HG02852 (cell line): ENCODE measurements at regions not wholly inside any gene's neighbourhood (a gene's known extent, or its start where the extent isn't known, plus 50 kb on each side); places are given as distances from the start of the nearest gene placed in this dataset.

Experiments used
- ATAC-seq: cut with Tn5 transposase; IDR thresholded peaks from one replicate; pipeline ENCODE4 v1.9.1; 2021; ENCODE audit warnings: mild to moderate bottlenecking, moderate library complexity; ENCODE audit not compliant: unreplicated experiment

- no peak for ATAC-seq
These were observed 181.5 kb upstream of the SYT1 start for GRCh38 chr12:78683031-78683430.

GRCh38 chr12:78683626-78684025, 180.9 kb upstream of the SYT1 start:
- no peak for ATAC-seq

- ATAC-seq = no peak
These were observed 180.2 kb upstream of the SYT1 start for GRCh38 chr12:78684419-78684818.

GRCh38 chr12:78695749-78696148, 168.8 kb upstream of the SYT1 start:
- ATAC-seq = no peak

- no peak for ATAC-seq
These were observed 168.3 kb upstream of the SYT1 start for GRCh38 chr12:78696267-78696666.

- ATAC-seq = no peak
These were observed 166.7 kb upstream of the SYT1 start for GRCh38 chr12:78697817-78698415.

GRCh38 chr12:78698747-78699146, 165.8 kb upstream of the SYT1 start:
- ATAC-seq = no peak

- no peak for ATAC-seq
These were observed 164.0 kb upstream of the SYT1 start for GRCh38 chr12:78700565-78700964.

- no peak for ATAC-seq
These were observed 160.6 kb upstream of the SYT1 start for GRCh38 chr12:78703820-78704525.

GRCh38 chr12:78711954-78712353, 152.6 kb upstream of the SYT1 start:
- ATAC-seq = no peak

- no peak for ATAC-seq
These were observed 151.6 kb upstream of the SYT1 start for GRCh38 chr12:78712834-78713481.

- ATAC-seq = no peak
These were observed 144.9 kb upstream of the SYT1 start for GRCh38 chr12:78719721-78720120.

GRCh38 chr12:78721906-78722305, 142.7 kb upstream of the SYT1 start:
- no peak for ATAC-seq

GRCh38 chr12:78725033-78725432, 139.5 kb upstream of the SYT1 start:
- ATAC-seq = no peak

- no peak for ATAC-seq
These were observed 138.5 kb upstream of the SYT1 start for GRCh38 chr12:78725951-78726580.

GRCh38 chr12:78726854-78727253, 137.7 kb upstream of the SYT1 start:
- no peak for ATAC-seq

- no peak for ATAC-seq
These were observed 132.1 kb upstream of the SYT1 start for GRCh38 chr12:78732481-78732880.

GRCh38 chr12:78739653-78740052, 124.9 kb upstream of the SYT1 start:
- ATAC-seq = no peak

- no peak for ATAC-seq
These were observed 118.6 kb upstream of the SYT1 start for GRCh38 chr12:78746001-78746400.

GRCh38 chr12:78753058-78753457, 111.5 kb upstream of the SYT1 start:
- ATAC-seq = no peak

GRCh38 chr12:78756936-78757335, 107.6 kb upstream of the SYT1 start:
- no peak for ATAC-seq

GRCh38 chr12:78759367-78759766, 105.2 kb upstream of the SYT1 start:
- no peak for ATAC-seq
